ENCODE measurements at regions not wholly inside any gene's neighbourhood (a gene's known extent, or its start where the extent isn't known, plus 50 kb on each side); places are given as distances from the start of the nearest gene placed in this dataset.
"Not testable (repeated sequence)": the region's sequence is repeated elsewhere in the genome, so short reads cannot be mapped to it uniquely, and the experiment has no call there.

DNA sequence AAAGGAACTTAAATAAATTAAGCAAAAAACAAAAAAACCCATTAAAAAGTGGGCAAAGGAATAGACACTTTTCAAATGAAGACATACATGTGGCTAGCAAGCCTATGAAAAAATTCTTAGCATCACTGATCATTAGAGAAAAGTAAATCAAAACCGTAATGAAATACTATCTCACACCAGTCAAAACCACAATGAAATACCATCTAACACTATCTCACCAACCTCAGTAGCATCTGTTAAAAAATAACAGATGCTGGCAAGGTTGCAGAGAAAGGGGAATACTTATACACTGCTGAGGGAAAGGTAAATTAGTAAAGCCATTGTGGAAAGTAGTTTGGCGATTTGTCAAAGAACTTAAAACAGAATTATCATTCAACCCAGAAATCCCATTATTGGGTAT is 381.1 kb downstream of the FLRT2 start:
- no peak for DNase-seq

DNA sequence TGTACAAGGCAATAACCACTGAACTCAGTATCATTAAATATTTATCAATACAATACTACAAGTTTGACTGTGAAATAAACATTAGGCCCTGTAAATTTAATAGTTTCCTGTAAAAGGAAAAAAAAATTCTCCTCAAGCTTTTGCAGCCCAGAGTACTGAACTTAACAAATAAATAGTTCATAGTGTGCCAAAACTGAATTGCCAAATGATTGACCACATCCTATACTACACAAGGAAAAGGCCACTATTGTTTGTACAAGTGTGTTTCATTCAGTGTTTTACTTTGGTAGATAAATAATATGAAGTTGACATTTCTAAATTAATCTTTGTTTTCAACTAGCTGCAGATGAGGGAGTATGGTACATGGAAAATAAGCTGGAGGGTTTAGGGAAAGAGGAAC is 379.6 kb downstream of the FLRT2 start:
- no peak for DNase-seq

DNA sequence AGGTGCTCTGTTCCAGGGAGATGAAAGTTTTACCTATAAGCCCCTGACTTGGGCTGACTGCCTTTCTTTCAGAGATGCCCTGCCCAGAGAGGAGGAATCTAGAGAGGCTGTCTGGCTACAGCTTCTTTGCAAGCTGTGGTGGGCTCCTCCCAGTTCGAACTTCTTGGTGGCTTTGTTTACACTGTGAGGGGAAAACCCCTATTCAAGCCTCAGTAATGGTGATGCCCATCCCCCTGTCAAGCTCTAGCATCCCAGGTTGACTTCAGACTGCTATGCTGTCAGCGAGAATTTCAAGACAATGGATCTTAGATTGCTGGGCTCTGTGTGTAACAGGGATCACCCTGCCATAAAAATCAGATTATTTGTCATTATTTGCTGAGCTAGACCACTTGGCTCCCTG is 377.6 kb downstream of the FLRT2 start:
- no peak for DNase-seq

DNA sequence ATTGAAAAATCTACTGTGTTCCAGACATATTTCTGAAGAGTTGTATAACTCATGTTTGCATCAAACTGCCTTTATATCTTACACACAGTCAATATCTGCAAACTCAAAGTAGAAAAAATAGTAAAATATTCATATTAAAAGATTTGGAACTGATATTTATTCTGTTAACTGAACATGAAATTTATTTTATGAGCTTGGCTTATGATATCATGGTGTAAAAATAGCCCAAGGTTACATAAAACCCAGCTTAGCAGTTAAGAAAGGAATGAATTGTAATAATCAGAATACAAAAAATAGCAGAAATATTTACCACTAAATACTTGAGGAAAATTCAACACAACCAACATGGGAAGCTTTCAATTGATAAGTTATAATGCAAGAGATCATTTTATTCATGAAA is 367.9 kb downstream of the FLRT2 start:
- no peak for DNase-seq

DNA sequence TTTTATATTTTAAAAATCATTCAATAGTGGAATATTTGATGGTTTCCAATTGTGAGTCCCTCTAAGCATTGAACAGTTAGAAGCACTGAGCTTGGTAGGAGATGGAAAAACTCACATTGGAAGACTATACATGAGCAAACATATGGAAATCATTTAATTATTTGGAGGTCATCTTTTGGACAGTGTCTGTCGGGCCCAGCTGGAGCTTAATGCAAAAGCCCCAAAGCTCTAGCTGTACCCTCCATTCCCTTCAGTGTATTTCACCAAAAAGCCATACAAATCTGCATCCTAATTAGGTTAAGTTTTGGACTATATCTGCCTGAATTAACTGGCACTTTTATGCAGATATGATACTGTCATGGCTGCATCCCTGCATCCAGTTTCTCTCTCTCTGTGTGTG is 365.7 kb downstream of the FLRT2 start:
- DNase-seq = no peak

DNA sequence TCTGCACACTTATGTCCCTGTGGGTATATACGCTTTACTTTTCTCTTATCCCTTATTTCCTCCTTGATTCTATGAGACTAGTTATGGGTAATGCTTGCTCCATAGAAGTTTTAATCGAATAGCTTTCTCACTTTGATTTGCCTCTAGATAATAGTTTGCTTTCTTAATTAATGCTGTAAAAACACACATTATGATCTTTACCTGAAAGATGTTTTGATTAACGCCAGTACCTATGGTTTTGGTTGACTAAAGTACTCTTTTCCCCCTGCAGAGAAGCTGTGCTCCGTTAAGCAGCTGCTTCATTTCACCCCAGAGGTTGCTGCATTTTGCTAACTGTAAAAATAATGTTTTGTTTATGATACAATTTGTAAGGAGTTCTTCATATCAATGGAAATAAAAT is 362.3 kb downstream of the FLRT2 start:
- no peak for DNase-seq

DNA sequence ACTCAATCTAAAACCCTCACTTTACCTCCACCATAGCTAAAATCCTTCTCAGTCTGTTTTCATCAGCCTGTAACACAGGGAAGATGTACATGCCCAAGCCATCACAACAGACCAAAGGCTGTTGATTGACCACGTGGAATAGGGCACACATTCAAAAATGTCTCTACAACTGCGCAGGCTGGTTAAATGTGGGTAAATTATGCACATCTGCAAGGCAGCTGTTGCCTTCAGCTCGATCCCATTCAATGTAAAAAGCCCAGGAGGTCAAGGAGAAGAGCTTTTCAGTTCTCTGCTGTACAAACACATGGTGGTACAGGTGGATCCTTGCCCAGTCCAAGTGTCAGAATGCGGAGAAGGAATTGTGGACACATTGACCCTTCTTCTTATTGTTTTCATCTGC is 354.0 kb downstream of the FLRT2 start:
- no peak for DNase-seq

DNA sequence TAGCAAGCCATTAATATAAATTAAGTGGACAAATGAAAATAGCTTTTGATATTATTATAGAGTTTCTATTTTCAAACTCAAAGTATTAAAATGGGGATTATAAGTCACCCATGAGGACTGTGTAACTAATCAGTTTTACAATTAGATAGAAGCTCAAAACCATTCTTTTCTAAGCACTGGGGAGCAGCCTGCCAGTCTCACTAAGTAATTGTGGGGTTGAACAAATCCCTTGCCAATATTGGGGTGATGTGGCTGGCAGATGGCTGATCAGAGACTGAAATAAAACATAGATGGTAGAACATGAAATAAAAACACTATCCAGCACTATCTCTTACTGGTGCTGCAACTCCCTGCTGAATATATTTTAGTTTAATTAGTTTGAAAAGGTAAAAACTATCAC is 353.2 kb downstream of the FLRT2 start:
- no peak for DNase-seq

DNA sequence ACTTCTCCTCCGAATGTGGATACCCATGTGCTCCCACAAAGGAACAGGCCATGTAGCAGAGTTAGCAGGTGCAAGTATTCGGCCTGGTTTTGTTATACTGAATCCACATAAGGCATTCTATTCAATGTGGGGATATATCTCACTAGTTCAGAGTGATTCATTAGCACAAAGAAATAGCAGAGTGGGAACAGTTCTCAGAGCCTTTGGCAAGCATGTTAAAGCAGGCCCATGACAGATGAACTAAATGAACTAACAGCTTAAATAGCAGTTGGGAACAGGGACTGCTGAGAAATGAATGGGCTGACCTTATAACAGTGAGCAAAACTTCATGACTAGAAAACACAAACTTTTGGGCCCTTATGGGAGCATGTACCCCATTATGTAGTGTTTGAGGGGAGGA is 352.0 kb downstream of the FLRT2 start:
- DNase-seq = no peak

DNA sequence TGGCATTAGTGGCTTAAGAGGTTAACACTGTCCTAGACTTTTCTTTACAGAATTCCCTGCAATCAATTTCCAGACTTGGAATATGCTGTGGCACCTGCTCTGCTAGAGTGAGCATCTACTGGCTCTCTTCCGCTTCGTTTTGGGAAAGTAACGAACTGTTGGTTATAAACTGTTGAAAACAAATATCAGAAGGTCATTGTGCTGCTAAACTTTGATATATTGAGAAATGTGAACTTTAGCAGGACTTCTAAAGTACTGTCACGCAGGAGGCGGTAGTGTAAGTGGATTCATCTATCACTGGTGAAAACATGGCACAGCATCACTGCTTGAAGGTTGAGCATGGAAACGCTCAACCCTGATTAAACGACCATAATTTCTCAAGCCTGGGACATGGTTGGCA is 348.9 kb downstream of the FLRT2 start:
- DNase-seq = no peak

DNA sequence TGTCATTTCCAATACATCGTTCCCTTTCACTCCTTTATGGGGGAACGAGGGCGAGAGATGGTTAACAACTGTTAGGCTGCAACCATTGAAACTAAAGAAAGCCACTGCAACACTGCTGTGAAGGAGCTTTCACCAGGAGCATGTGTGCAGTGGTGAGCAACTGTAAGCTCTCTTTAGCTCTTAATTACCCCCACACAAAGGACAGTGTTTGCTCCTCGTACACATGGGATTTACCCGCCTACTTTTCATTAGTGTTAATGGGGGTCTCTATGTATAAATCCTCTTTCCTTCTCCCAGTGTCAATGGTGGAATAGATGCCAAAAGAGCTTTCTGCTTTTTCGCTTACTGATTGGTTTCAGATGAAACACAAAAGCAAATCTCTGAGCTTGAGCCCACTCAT is 343.1 kb downstream of the FLRT2 start:
- no peak for DNase-seq

DNA sequence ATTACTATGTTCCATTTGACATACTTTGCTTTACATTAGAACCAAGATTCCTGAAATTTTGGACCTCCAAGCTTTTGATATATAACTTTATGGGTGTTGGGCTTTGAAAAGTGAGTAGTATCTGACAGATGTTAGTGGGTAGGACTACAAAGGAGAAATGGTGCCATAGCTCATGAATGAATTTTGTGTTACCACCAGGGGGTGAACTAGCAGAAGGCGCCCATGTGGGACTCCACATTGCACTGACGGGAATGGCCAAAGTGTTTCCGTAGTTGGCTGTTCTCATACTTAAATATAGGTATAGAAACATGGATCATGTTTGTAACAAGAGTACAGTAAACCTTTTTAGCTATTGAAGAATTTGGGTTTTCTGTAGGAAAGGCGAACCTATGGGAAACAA is 337.5 kb downstream of the FLRT2 start:
- DNase-seq = no peak

DNA sequence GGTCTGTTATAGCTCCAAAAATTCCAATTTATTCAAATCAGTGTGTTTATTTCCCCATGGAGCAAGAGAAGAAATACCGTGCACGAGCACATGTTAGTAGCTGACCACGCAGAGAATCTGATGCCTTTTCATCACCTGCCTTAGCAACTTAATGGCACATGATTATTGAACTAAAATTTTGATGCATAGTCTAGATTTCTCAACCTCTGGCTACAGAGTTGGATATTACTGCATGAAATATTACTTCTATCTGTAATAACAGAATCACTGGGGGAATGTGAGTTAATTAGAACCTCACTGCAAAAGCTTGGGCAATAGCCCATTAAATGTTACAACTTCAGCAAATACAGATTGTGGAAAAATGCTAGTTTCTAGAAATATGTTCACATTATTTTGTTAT is 335.8 kb downstream of the FLRT2 start:
- DNase-seq = no peak

DNA sequence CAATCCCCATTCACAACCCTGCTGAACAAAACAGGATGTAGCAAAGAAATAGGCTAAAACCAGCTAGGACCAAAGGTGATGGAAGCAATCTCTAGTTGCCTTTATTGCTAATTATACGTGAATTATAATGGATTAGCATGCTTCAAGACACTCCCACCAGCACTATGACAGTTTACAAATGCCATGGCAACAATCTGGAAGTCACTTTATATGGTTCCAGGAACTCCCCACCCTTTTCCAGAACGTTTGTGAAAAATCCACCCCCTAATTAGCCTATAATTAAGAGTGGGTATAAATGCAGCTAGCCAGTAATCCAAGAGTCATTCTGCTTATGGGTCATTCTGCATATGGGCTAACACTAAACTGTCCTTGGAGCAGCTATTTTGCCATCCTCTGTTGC is 328.7 kb downstream of the FLRT2 start:
- no peak for DNase-seq

DNA sequence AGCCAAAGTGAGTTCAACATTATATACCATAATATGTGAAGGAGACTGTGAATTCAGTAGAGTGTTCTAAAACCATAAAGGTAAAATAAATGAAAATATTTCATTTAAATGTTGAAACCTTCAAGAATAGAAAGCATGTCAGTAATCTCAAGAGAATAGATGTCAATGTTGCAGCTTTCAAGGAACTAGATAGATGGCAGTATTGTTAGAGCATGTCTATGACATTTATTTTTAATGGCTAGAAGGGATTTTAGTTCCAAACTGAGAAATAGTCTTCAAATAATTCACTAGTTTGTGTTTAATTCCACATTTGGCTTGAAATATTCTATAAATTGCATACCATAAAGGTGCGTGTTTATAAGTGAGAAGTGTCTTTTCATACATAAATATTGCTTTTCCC is 326.5 kb downstream of the FLRT2 start:
- DNase-seq = no peak

DNA sequence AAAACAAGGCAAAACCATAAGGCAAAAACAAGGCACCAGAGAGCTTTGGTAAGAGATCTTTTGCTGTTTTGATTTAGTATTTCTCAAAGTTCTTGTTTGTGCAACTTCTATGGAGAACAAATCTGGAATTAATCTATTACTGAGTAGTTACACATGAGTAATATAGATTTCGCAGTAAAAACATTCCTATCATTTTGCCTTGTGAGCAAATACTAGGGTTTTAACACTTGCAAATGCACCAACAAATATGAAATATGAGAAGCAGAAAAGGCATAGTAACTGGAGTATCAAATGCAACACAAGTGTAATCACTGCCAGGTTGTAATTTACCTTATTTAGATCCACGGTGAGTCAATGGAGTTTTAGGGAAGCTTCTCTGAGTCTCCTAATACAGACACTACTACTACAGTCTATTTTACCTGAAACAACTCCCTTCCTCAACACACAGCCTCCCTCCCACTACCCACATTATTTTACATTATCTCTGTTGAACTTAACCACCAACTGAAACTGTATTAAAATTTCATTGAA is 324.1 kb downstream of the FLRT2 start:
- no peak for DNase-seq

DNA sequence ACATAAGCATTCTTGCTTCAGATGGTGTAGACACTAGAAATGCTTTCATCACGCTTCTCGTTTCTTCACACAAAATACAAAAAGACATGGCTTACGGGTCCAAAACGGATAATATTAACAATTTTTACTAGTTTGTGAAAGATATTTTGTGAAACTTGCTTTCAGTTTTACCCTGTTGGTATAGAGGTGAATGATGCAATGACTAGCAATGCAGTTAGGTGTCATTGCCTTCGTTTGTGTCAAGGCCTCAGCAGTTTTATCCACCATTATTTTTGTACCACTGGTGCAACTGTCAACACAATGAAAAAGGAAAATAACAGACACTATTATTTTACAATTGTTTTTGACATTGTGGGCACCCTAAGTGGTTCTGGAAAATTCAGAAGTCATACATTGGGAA is 323.0 kb downstream of the FLRT2 start:
- DNase-seq = no peak

DNA sequence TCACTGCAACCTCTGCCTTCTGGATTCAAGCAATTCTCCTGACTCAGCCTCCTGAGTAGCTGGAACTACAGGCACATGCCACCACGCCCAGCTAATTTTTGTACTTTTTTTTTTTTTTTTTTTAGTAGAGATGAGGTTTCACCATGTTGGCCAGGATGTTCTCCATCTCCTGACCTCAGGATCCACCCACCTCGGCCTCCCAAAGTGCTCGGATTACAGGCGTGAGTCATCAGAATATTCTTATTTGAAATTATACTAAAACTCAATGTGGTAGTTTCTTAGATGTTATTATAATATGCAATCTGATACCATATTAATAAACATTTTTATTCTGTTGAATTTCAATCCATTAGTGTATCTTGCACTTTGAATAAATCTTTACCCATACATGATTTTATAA is 322.2 kb downstream of the FLRT2 start:
- DNase-seq = not testable (repeated sequence)

DNA sequence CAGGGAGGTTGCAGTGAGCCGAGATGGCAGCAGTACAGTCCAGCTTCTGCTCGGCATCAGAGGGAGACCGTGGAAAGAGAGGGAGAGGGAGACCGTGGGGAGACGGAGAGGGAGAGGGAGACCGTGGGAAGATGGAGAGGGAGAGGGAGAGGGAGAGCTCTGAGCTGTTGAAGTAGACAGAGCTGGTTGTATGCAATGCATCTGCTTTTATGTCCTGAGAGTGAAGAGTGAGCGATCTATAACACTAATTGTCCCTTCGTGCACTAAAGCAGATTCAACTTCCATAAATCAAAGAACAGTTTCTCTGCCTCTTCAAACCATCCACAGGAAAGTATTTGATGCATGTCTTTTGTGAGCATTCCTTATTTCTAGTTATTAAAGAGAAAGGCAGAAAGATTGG is 300.6 kb downstream of the FLRT2 start:
- DNase-seq = not testable (repeated sequence)

DNA sequence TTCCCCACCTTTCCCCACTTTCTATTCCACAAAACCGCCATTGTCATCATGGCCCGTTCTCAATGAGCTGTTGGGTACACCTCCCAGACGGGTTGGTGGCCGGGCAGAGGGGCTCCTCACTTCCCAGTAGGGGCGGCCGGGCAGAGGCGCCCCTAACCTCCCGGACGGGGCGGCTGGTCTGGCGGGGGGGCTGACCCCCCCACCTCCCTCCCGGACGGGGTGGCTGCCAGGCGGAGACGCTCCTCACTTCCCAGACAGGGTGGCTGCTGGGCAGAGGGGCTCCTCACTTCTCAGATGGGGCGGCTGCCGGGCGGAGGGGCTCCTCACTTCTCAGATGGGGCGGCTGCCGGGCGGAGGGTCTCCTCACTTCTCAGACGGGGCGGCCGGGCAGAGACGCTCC is 299.7 kb downstream of the FLRT2 start:
- not testable (repeated sequence) for DNase-seq

DNA sequence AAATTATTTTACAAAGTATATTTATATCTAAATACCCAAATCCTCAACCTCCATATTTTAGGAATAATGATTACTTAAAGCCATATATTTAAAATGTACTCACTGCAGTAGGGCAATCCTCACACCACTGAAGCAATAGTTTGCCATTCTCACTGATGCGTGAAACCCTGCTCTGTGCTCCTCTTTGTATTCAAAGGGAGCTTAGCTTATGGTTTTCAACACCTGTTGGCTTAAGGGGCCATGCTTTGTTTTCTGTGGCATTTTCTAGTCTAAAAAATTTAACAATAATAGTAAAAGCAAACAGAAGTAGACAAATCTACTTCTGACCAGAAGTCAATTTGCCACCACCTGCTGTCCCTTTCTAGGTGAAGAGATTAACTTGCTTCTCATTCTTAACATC is 294.6 kb downstream of the FLRT2 start:
- DNase-seq = no peak

DNA sequence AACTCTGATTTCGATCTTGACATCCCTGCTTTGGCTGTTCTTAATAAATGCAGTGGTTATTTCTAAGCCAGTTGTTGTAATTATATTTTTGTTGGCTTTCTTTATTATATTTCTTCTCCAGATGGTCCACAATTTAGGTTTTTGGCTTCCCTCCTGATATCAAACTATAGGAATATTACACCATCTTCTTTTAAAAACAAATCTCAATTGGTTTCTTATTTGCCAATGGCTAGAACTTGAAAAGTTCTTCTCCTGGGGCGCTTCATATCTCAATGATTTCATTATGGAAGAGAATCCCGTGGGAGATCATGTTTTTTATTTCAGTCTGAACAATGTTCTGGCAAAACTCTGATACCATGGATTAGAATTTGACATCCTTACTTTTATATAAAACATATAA is 292.3 kb downstream of the FLRT2 start:
- DNase-seq = no peak

DNA sequence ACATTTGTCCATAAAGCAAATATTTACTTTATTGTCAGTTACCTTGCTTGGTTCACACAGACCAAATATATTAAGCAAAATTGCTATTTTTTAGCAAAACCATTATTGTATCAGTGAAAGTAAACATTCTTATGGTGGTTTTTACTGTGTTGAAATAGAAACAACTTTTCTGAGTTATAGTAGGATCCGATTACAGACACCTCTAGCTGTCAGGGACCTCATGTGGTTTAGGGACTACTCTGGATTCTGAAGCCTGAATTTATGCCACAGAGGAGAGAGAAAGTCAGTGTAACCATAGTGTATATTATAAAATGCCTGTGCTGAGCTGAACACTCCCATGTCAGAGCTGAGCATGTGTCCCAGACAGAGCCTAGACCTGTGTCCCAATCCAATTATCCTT is 287.5 kb downstream of the FLRT2 start:
- DNase-seq = no peak

DNA sequence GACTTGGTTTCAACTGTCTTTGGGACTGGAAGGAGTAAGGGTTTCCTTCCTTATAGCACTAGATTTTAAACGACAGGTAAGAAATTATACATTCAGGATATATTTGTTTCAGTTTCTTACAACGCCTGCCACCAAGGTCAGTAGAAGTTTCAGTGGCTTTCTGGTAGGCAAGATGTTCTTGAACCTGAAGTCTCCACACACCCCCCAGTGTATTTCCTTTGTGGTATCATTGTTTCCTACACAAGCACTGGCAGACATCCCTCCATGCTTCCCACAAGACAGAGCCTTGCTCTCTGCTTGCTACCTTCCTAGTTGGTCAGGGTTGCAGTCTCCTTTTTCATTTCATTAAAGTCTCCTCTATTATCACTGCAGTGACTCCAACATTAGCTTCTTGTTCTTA is 283.1 kb downstream of the FLRT2 start:
- DNase-seq = no peak

DNA sequence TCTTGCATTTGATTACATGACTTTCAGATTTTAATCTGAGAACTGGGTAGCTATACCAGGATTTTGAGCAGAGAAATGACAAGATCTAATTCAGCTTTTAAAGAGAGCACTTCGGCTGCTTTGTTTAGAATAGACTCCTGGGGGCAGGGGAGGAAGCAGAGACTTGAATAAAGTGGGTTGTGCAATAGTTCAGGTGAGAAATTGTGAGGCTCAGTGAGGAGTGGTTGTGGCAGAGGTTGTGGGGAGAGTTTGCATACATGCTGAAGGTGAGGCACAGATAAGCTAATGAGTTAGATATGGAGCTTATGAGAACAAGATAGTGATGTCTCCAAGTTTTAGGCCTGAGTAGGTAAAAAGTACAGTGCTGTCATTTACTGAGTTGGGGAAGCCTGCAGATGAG is 281.4 kb downstream of the FLRT2 start:
- no peak for DNase-seq

DNA sequence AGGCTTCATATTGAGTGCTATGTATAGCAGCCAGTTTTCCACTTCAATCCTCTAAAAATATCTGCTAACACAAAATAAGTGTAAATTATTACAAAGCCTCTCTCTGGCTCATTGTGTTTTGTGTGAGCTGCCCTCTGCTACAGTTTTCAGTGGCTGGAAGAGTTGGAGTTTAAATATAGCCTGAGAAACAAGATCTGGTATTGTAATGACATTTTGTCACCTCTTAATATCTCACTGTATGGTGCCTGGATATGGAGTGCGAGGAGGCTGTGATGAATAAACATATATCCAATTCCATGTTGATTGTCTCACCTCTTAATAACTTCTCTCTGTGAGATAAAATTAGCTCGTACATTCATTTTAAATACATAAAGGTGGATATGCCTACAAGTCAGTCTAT is 269.7 kb downstream of the FLRT2 start:
- DNase-seq = no peak

Data from CD4-positive, alpha-beta T cell treated with Interleukin-15 for 1 hour (primary cell).